RWPE2 (cell line): ENCODE measurements at regions not wholly inside any gene's neighbourhood (a gene's known extent, or its start where the extent isn't known, plus 50 kb on each side); places are given as distances from the start of the nearest gene placed in this dataset.

Experiments
- ATAC-seq: fragments of 200-7000 bp; cut with Tn5 transposase; 3 replicates; pipeline ENCODE4 v1.9.1; 2021; ENCODE audit warnings: low read depth
- DNase-seq: peaks from one replicate; pipeline ENCODE4 v3.0.0-alpha.2; 2020; ENCODE audit warnings: low spot score
- H3K27ac ChIP-seq: fragments of 450-650 bp; 2 replicates; pipeline ENCODE4 v1.5.1; 2017; ENCODE audit warnings: mild to moderate bottlenecking; ENCODE audit not compliant: poor library complexity, severe bottlenecking
- H3K27me3 ChIP-seq: fragments of 250-450 bp; sonication (Bioruptor Pico); 2 replicates; pipeline ENCODE4 v1.5.1; 2021; ENCODE audit warnings: mild to moderate bottlenecking, moderate library complexity; ENCODE audit not compliant: insufficient read depth, poor library complexity, severe bottlenecking
- H3K36me3 ChIP-seq: fragments of 250-450 bp; sonication (Bioruptor Pico); 2 replicates; pipeline ENCODE4 v1.5.1; 2020; ENCODE audit warnings: low read depth, mild to moderate bottlenecking, moderate library complexity
- H3K4me1 ChIP-seq: fragments of 250-450 bp; sonication (Bioruptor Pico); 2 replicates; pipeline ENCODE4 v1.5.1; 2021; ENCODE audit warnings: mild to moderate bottlenecking, moderate library complexity; ENCODE audit not compliant: insufficient read depth, poor library complexity, severe bottlenecking
- H3K4me3 ChIP-seq: fragments of 250-450 bp; sonication (Bioruptor Pico); 2 replicates; pipeline ENCODE4 v1.5.1; 2021; ENCODE audit warnings: mild to moderate bottlenecking, moderate library complexity; ENCODE audit not compliant: severe bottlenecking
- H3K9me3 ChIP-seq: fragments of 250-450 bp; sonication (Bioruptor Pico); 2 replicates; pipeline ENCODE4 v1.5.1; 2021; ENCODE audit warnings: mild to moderate bottlenecking, moderate library complexity; ENCODE audit not compliant: severe bottlenecking
- CTCF ChIP-seq: fragments of 450-650 bp; IDR thresholded peaks from one replicate; pipeline ENCODE4 v1.5.1; 2017; ENCODE audit warnings: mild to moderate bottlenecking, moderate library complexity; ENCODE audit not compliant: poor library complexity, severe bottlenecking

GRCh38 chr4:57265831-57266582, 155.8 kb upstream of the IGFBP7 start:
- no peaks in the 10 kb centered on the region for H3K9me3 ChIP-seq
- H3K36me3 ChIP-seq: no peaks in the 10 kb centered on the region
- H3K27ac ChIP-seq: no peak overlapping the region
- no peak for DNase-seq
- H3K27me3 ChIP-seq: no peaks in the 10 kb centered on the region
- no peak for ATAC-seq
- no peak overlapping the region for H3K4me3 ChIP-seq
- no peaks in the 10 kb centered on the region for H3K4me1 ChIP-seq
- TF ChIP-seq CTCF: no peak

GRCh38 chr4:57254754-57255153, 144.6 kb upstream of the IGFBP7 start:
- no peak for TF ChIP-seq CTCF
- no peaks in the 10 kb centered on the region for H3K27me3 ChIP-seq
- ATAC-seq (no peak), DNase-seq (no peak)
- H3K4me1 ChIP-seq: no peaks in the 10 kb centered on the region
- no peaks in the 10 kb centered on the region for H3K36me3 ChIP-seq
- no peak overlapping the region for H3K4me3 ChIP-seq
- no peak overlapping the region for H3K27ac ChIP-seq
- no peaks in the 10 kb centered on the region for H3K9me3 ChIP-seq

- no peaks in the 10 kb centered on the region for H3K9me3 ChIP-seq
- TF ChIP-seq CTCF: no peak
- no peak for DNase-seq
- no peaks in the 10 kb centered on the region for H3K36me3 ChIP-seq
- H3K4me3 ChIP-seq: no peak overlapping the region
- no peaks in the 10 kb centered on the region for H3K27me3 ChIP-seq
- peaks cover 8% of the 10 kb centered on the region for H3K4me1 ChIP-seq
- ATAC-seq: peak; percentile 87
- H3K27ac ChIP-seq: no peak overlapping the region
Measured at GRCh38 chr4:57249083-57249482, 138.9 kb upstream of the IGFBP7 start.

- no peak overlapping the region for H3K27ac ChIP-seq
- DNase-seq (no peak), ATAC-seq (no peak)
- no peaks in the 10 kb centered on the region for H3K9me3 ChIP-seq
- H3K4me3 ChIP-seq: no peak overlapping the region
- H3K4me1 ChIP-seq: no peaks in the 10 kb centered on the region
- no peaks in the 10 kb centered on the region for H3K36me3 ChIP-seq
- no peak for TF ChIP-seq CTCF
- no peaks in the 10 kb centered on the region for H3K27me3 ChIP-seq
Measured at GRCh38 chr4:57243076-57243475, 132.9 kb upstream of the IGFBP7 start.

- no peak for ATAC-seq
- Histone ChIP-seq H3K4me3 (no peak overlapping the region), H3K27ac (no peak overlapping the region), H3K4me1 (peaks cover 9% of the 10 kb centered on the region), H3K27me3 (no peaks in the 10 kb centered on the region), H3K36me3 (no peaks in the 10 kb centered on the region), H3K9me3 (no peaks in the 10 kb centered on the region)
- no peak for DNase-seq
- no peak for TF ChIP-seq CTCF
Measured at GRCh38 chr4:57234252-57234775, 124.1 kb upstream of the IGFBP7 start.
